H9 (cell line): ENCODE measurements at regions not wholly inside any gene's neighbourhood (a gene's known extent, or its start where the extent isn't known, plus 50 kb on each side); places are given as distances from the start of the nearest gene placed in this dataset.

Experiments
- DNase-seq: peaks from one replicate; pipeline ENCODE4 v3.0.0-alpha.2; 2017
- H2AFZ ChIP-seq: one replicate; pipeline ENCODE4 v1.6.1; 2013; ENCODE audit warnings: mild to moderate bottlenecking, low read length, control low read depth, moderate library complexity
- H2AK5ac ChIP-seq: 2 replicates; pipeline ENCODE4 v1.6.1; 2013; ENCODE audit warnings: low read length, control low read depth, mixed read lengths; ENCODE audit not compliant: insufficient read length
- H2BK120ac ChIP-seq: one replicate; pipeline ENCODE4 v1.6.1; 2013; ENCODE audit warnings: low read depth, mild to moderate bottlenecking, low read length, control low read depth, inconsistent platforms; ENCODE audit not compliant: poor library complexity, severe bottlenecking
- H2BK12ac ChIP-seq: 2 replicates; pipeline ENCODE4 v1.6.1; 2013; ENCODE audit warnings: low read length, control low read depth, mixed read lengths, low read depth; ENCODE audit not compliant: insufficient read length
- H2BK15ac ChIP-seq: 2 replicates; pipeline ENCODE4 v1.6.1; 2013; ENCODE audit warnings: low read depth, low read length, control low read depth
- H2BK20ac ChIP-seq: one replicate; pipeline ENCODE4 v1.6.1; 2013; ENCODE audit warnings: low read depth, mild to moderate bottlenecking, low read length, control low read depth, inconsistent platforms; ENCODE audit not compliant: poor library complexity, severe bottlenecking
- H2BK5ac ChIP-seq: 2 replicates; pipeline ENCODE4 v1.6.1; 2013; ENCODE audit warnings: low read length, control low read depth, mixed read lengths; ENCODE audit not compliant: insufficient read length
- H3K14ac ChIP-seq: 2 replicates; pipeline ENCODE4 v1.6.1; 2013; ENCODE audit warnings: low read length, control low read depth; ENCODE audit not compliant: insufficient read depth
- H3K18ac ChIP-seq: 2 replicates; pipeline ENCODE4 v1.6.1; 2013; ENCODE audit warnings: low read depth, mild to moderate bottlenecking, mixed read lengths, low read length, control low read depth; ENCODE audit not compliant: insufficient read length
- H3K23ac ChIP-seq: 2 replicates; pipeline ENCODE4 v1.6.1; 2013; ENCODE audit warnings: low read length, control low read depth, mixed read lengths, low read depth; ENCODE audit not compliant: insufficient read length
- H3K23me2 ChIP-seq: 2 replicates; pipeline ENCODE4 v1.6.1; 2013; ENCODE audit warnings: low read depth, mild to moderate bottlenecking, mixed read lengths, low read length, control low read depth; ENCODE audit not compliant: insufficient read length, poor library complexity, severe bottlenecking
- H3K27ac ChIP-seq: 2 replicates; pipeline ENCODE4 v1.5.1; 2013; ENCODE audit warnings: low read length, control low read depth, mixed read lengths, low read depth; ENCODE audit not compliant: insufficient read length
- H3K27me3 ChIP-seq: 2 replicates; pipeline ENCODE4 v1.6.1; 2013; ENCODE audit warnings: low read length, control low read depth, inconsistent platforms; ENCODE audit not compliant: insufficient read depth
- H3K4ac ChIP-seq: 2 replicates; pipeline ENCODE4 v1.6.1; 2013; ENCODE audit warnings: low read depth, mild to moderate bottlenecking, control low read depth, inconsistent platforms, low read length, moderate library complexity
- H3K4me1 ChIP-seq: 2 replicates; pipeline ENCODE4 v1.6.1; 2013; ENCODE audit warnings: low read length, control low read depth, inconsistent platforms; ENCODE audit not compliant: insufficient read depth
- H3K4me2 ChIP-seq: 2 replicates; pipeline ENCODE4 v1.6.1; 2013; ENCODE audit warnings: low read length, control low read depth, mixed read lengths; ENCODE audit not compliant: insufficient read length, insufficient read depth
- H3K56ac ChIP-seq: 2 replicates; pipeline ENCODE4 v1.6.1; 2013; ENCODE audit warnings: low read depth, mild to moderate bottlenecking, mixed read lengths, low read length, control low read depth; ENCODE audit not compliant: insufficient read length
- H3K79me1 ChIP-seq: 2 replicates; pipeline ENCODE4 v1.6.1; 2013; ENCODE audit warnings: low read depth, mild to moderate bottlenecking, moderate library complexity, low read length, control low read depth, inconsistent platforms; ENCODE audit not compliant: insufficient read depth, poor library complexity, severe bottlenecking
- H3K79me2 ChIP-seq: 2 replicates; pipeline ENCODE4 v1.6.1; 2013; ENCODE audit warnings: low read length, control low read depth, inconsistent platforms; ENCODE audit not compliant: insufficient read depth
- H3K9ac ChIP-seq: 2 replicates; pipeline ENCODE4 v1.6.1; 2013; ENCODE audit warnings: low read length, control low read depth, mixed read lengths; ENCODE audit not compliant: insufficient read length; ENCODE audit errors: extremely low read depth
- H3K9me3 ChIP-seq: one replicate; pipeline ENCODE4 v1.6.1; 2013; ENCODE audit warnings: low read depth, low read length, inconsistent platforms; ENCODE audit not compliant: control insufficient read depth
- H3T11ph ChIP-seq: one replicate; pipeline ENCODE4 v1.6.1; 2013; ENCODE audit warnings: mild to moderate bottlenecking, low read length, control low read depth, inconsistent platforms
- H4K20me1 ChIP-seq: one replicate; pipeline ENCODE4 v1.6.1; 2013; ENCODE audit not compliant: control insufficient read depth, insufficient read length, insufficient read depth
- H4K5ac ChIP-seq: 2 replicates; pipeline ENCODE4 v1.6.1; 2013; ENCODE audit warnings: low read depth, mild to moderate bottlenecking, mixed read lengths, low read length, control low read depth; ENCODE audit not compliant: insufficient read length
- H4K8ac ChIP-seq: replicated peaks from 2 replicates; pipeline ENCODE4 v1.6.1; 2013; ENCODE audit warnings: low read length, control low read depth, mixed read lengths, low read depth; ENCODE audit not compliant: insufficient read length
- H4K91ac ChIP-seq: 2 replicates; pipeline ENCODE4 v1.6.1; 2013; ENCODE audit warnings: low read depth, mild to moderate bottlenecking, moderate library complexity, mixed read lengths, low read length, control low read depth; ENCODE audit not compliant: insufficient read length
- H3K27ac Mint-ChIP-seq, 3 experiments: 2 replicates in 2 of 3; 3 replicates in 1 of 3; pipeline ENCODE4 v1.8.0; 2020 to 2021; ENCODE audit warnings: mixed read lengths in 3 of 3, mild to moderate bottlenecking in 1 of 3, moderate library complexity in 1 of 3
- H3K27me3 Mint-ChIP-seq: 2 replicates; pipeline ENCODE4 v1.8.0; 2021; ENCODE audit warnings: low read depth, mild to moderate bottlenecking, moderate library complexity, mixed read lengths
- H3K36me3 Mint-ChIP-seq, 3 experiments: 2 replicates in 2 of 3; 3 replicates in 1 of 3; pipeline ENCODE4 v1.8.0; 2020 to 2021; ENCODE audit warnings: low read depth in 3 of 3, mixed read lengths in 3 of 3; ENCODE audit not compliant: insufficient read depth in 1 of 3
- H3K4me1 Mint-ChIP-seq, 2 experiments: 2 replicates each; pipeline ENCODE4 v1.8.0; 2020; ENCODE audit warnings: mixed read lengths in 2 of 2
- H3K4me3 Mint-ChIP-seq, 2 experiments: 2 replicates in 1 of 2; 3 replicates in 1 of 2; pipeline ENCODE4 v1.8.0; 2020 to 2021; ENCODE audit warnings: mild to moderate bottlenecking in 2 of 2, mixed read lengths in 2 of 2, moderate library complexity in 1 of 2
- H3K9me3 Mint-ChIP-seq, 2 experiments: 2 replicates in 1 of 2; 3 replicates in 1 of 2; pipeline ENCODE4 v1.8.0; 2020; ENCODE audit warnings: mild to moderate bottlenecking in 2 of 2, mixed read lengths in 2 of 2, moderate library complexity in 1 of 2
- CTCF ChIP-seq: fragments of 200-600 bp; sonication (generic); conservative IDR thresholded peaks from 3 replicates; pipeline ENCODE4 v1.8.0; 2021; ENCODE audit warnings: antibody characterized with exemption, mild to moderate bottlenecking
- WGBS: extraction: QIAGEN DNeasy Blood & Tissue Kit; methylation state at CpG from one replicate; pipeline ENCODE4 v1.1.7; 2013; ENCODE audit warnings: missing lambda C conversion rate, low lambda C conversion rate, mixed read lengths; ENCODE audit not compliant: insufficient read length; ENCODE audit errors: extremely low coverage; 5-methylcytosine and 5-hydroxymethylcytosine counted together

- Histone ChIP-seq H3K79me2 (no peaks in the 10 kb centered on the region), H2BK5ac (no peak overlapping the region), H3K9ac (no peak overlapping the region), H2BK12ac (no peak overlapping the region), H4K8ac (no peak overlapping the region), H2AFZ (no peak overlapping the region), H3K4ac (no peak overlapping the region), H3K79me1 (no peaks in the 10 kb centered on the region), H3K9me3 (peaks cover 4% of the 10 kb centered on the region), H3K56ac (no peak overlapping the region), H3K14ac (no peak overlapping the region), H3K27me3 (no peaks in the 10 kb centered on the region), H4K91ac (no peak overlapping the region), H3K27ac (no peak overlapping the region), H3K4me1 (no peaks in the 10 kb centered on the region), H3K18ac (no peak overlapping the region), H2BK120ac (no peak overlapping the region), H3K23me2 (no peaks in the 10 kb centered on the region), H4K20me1 (no peaks in the 10 kb centered on the region), H4K5ac (no peak overlapping the region), H3T11ph (no peak overlapping the region), H3K4me2 (no peak overlapping the region), H3K23ac (no peak overlapping the region), H2BK20ac (no peak overlapping the region), H2BK15ac (no peak overlapping the region), H2AK5ac (no peak overlapping the region)
- Mint-ChIP-seq H3K9me3 (peaks cover 8 to 12% of the 10 kb centered on the region in 2 experiments), H3K27me3 (0 out of 2 replicates have a peak, but pooled peaks cover 3% of the 10 kb centered on the region), H3K27ac (no peak overlapping the region), H3K4me3 (no peak overlapping the region), H3K36me3 (peaks cover 6 to 15% (median 6%) of the 10 kb centered on the region in 3 experiments; a peak in 6 of 7 replicates), H3K4me1 (no peaks in the 10 kb centered on the region)
- no CpG with 5 or more reads among the region's 2 CpGs for WGBS
- DNase-seq: no peak
- TF ChIP-seq CTCF: no peak
Measured at GRCh38 chr9:88287972-88288371, 100.3 kb upstream of the SPIN1 start.
